Hippocampal formation (tissue), 2 donors: ENCODE measurements at regions not wholly inside any gene's neighbourhood (a gene's known extent, or its start where the extent isn't known, plus 50 kb on each side); places are given as distances from the start of the nearest gene placed in this dataset.
"Not testable (repeated sequence)": the region's sequence is repeated elsewhere in the genome, so short reads cannot be mapped to it uniquely, and the experiment has no call there.

Experiments
- DNase-seq, 2 donors: peaks; one replicate each; lab custom pipeline; 2025; lab: John Stamatoyannopoulos, UW

GRCh38 chr11:56876621-56877275, 112.0 kb upstream of the OR5AK2 start:
- DNase-seq, result no peak

GRCh38 chr11:56855217-56855616, 106.7 kb upstream of the OR9G4 start:
- no peak for DNase-seq

- DNase-seq, result no peak
Observed at GRCh38 chr11:56852131-56852530, 103.6 kb upstream of the OR9G4 start.

GRCh38 chr11:56849852-56850251, 101.4 kb upstream of the OR9G4 start:
- no peak for DNase-seq

GRCh38 chr11:56849250-56849649, 100.8 kb upstream of the OR9G4 start:
- no peak for DNase-seq

- no peak for DNase-seq
Observed at GRCh38 chr11:56848141-56848809, 99.8 kb upstream of the OR9G4 start.

GRCh38 chr11:56846631-56847576, 98.4 kb upstream of the OR9G4 start:
- no peak for DNase-seq

- DNase-seq, result no peak
Observed at GRCh38 chr11:56845121-56845732, 96.7 kb upstream of the OR9G4 start.

GRCh38 chr11:56843816-56844215, 95.3 kb upstream of the OR9G4 start:
- DNase-seq, result no peak

- no peak for DNase-seq
Observed at GRCh38 chr11:56842814-56843794, 94.6 kb upstream of the OR9G4 start.

GRCh38 chr11:56841210-56841810, 92.8 kb upstream of the OR9G4 start:
- peak; percentile 10 to 67 for DNase-seq

- not testable (repeated sequence) for DNase-seq
Observed at GRCh38 chr11:56827357-56827756, 78.9 kb upstream of the OR9G4 start.

- no peak for DNase-seq
Observed at GRCh38 chr11:56819916-56820315, 71.4 kb upstream of the OR9G4 start.

GRCh38 chr11:56817661-56818060, 69.2 kb upstream of the OR9G4 start:
- no peak for DNase-seq

GRCh38 chr11:56816259-56816658, 67.8 kb upstream of the OR9G4 start:
- DNase-seq, result no peak

- no peak for DNase-seq
Observed at GRCh38 chr11:56808326-56808725, 59.8 kb upstream of the OR9G4 start.

GRCh38 chr11:56799691-56800210, 51.3 kb upstream of the OR9G4 start:
- DNase-seq, result no peak
